Fibroblast of skin of scalp (primary cell): ENCODE measurements at regions not wholly inside any gene's neighbourhood (a gene's known extent, or its start where the extent isn't known, plus 50 kb on each side); places are given as distances from the start of the nearest gene placed in this dataset.

Experiments
- DNase-seq: peaks from one replicate; pipeline ENCODE4 v3.0.0-alpha.2; 2013

DNA sequence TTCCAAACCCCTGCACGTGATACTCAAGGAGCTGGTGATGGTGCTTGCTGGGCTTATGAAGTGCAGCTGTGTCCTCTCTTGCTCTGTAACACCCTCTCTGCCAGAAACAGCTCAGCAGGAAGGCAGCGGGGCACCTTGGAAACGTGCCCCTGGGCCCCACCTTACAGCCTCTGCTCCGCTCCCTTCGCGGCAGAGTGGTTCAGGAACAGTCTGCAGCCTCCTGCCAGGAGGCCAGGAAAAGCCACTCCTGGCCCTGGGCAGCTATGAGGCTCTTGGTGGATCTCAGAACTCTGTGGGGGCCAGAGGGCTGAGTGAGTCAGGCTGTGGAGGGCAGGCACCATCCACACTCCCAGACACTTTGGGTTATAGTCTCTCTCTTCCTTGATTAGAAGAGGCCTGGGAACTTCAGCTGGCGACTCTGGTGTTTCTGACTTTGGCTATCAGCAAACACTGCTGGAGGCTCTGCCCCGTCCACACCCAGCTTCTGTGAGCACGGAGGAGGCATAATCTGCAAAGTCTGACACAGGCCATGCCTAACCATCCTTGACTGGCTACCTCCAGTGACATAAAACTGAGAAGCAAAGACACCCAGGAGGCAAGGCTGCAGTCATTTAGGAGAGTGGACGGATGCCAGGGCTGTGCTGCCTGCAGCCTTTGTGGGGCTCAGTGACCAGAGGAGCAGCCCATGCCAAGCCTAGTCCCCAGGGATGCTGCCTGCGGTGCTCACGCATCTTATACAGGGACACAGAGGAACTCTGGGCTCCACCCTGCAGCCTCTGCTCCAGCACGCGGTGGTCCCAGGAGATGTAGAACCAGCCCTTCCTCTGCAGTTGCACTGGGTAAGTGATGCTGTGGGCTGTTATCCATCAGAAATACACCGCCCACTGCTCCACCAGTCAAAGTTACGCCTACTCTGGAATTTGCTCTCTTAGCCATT is 65.3 kb downstream of the METRNL start:
- peak; percentile 53 for DNase-seq

DNA sequence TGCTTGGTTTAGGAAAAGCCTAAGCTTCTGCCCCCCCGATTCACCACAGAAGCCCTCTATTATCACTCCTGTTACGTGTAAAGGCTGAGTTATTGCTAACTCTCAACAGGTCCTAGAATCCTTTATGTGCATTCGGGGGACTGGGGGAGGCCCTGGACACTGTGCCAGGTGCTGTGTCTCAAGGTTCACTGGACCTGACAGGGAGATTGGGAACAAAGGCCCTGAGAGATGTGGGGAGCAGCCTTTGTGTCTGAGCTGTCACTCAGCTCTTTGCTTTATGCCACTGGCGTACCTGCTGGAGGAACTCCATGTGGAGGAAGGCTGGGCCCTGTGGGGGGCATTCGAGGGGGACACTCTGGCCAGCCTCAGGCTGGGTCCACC is 65.9 kb downstream of the METRNL start:
- DNase-seq, result no peak

DNA sequence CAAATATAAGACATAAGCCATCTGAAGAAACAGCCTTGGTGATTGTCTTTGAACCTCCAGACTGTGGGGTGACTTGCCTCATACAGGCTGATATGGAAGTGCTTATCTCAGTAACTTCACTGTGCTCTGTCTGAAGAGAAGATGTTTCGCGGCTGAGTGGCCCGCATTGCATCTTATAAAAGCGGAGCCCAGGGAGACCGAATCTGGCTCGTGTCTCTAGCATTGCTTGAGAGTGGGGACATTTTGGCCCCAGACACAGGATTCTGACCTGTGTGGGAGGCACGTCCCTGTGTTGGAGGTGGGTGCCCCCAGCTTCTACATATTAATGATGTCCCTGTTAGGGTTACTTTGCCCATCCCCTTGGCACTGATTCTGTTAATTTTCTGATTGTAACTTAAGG is 66.4 kb downstream of the METRNL start:
- DNase-seq, result no peak

DNA sequence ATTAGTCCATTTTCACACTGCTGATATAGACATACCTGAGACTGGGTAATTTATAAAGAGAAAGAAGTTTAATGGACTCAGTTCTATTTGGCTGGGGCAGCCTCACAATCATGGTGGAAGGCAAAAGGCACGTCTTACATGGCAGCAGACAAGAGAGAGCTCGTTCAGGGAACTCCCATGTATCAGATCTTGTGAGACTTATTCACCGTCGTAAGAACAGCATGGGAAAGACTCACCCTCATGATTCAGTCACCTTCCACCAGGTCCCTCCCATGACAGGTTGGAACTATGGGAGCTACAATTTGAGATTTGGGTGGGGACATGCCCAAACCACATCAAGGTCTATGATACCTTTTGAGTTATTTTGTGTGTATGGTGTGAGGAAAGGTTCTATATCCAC is 66.9 kb downstream of the METRNL start:
- no peak for DNase-seq

DNA sequence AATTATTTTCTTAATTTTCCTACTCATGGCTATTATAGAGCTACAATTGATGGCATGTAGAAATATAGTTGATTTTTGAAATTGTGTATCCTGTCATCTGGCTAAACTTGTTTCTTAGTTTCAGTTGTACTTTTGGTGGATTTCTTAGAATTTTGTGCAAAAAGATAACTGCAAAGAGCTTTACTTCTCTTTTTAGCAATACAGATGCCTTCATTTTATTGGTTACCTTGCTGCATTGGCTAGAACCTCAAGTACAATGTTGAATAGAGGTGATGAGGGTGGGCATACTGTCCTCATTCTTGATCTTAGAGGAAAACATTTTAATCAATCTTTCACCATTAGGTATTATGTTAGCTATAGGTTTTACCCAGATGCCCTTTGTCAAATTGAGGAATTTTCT is 67.9 kb downstream of the METRNL start:
- no peak for DNase-seq

DNA sequence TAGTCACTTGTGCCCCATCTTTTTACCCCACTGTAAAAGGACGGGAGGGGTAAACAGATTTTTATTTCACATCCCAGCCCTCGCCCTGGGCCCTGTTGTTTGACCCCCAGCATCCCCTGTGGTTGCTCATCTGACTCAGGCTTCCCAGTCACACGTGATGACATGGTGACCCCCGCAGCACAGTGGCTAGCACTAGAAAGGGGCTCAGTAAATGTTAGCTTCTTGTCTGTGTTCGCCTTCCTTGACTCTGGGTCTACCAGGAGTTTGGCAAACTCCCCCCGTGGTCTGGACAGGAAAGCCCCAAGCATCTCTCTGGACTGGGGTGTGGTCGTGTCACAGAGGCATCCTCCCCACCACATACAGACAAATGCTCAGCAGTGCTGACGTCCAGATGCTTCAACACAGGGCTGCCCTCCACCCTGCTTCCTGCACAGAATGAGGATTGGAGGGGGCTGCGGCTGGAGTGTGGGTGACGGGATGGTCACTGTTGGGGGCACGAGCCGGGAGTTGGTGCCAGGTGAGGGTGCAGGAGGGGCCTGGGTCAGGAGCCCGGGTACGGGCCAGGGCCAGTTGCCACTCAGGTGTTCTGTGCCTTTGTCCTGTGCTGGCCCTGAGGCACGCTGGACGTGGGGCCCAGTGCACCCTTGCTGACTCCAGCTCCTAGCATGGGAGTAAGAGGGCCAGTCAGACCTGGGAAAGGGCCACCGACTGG is 69.1 kb downstream of the METRNL start:
- DNase-seq, result no peak

DNA sequence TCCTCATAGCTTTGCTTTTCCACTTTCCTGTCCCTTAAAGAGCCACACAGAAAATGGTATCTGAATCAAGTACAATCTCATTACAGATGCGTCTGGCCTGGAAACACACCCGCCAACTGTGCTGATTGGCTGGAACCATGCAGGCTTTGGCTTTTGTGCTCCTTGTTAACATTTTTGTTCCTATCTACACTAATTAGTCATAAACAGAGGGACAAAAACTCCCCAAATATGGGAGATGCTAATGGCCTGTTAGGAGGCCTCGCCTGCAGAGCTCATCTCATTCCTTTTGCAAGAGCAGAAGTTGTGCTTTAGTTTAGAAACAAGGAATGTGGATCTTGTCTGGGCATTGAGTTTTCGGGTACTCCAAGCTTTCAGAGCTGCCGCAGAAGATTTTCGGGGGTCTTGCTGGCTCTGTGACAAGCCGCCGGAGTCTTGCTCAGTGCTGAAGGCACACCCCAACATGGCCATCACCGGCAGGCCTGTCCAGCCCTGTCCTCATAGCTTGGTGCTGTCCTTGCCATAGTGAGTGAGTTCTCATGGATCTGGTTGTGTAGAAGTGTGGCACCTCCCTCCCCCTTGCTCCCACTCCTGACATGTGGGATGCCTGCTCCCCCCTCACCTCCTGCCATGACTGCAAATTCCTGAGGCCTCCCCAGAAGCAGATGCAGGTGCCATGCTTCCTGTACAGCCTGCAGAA is 69.8 kb downstream of the METRNL start:
- no peak for DNase-seq

DNA sequence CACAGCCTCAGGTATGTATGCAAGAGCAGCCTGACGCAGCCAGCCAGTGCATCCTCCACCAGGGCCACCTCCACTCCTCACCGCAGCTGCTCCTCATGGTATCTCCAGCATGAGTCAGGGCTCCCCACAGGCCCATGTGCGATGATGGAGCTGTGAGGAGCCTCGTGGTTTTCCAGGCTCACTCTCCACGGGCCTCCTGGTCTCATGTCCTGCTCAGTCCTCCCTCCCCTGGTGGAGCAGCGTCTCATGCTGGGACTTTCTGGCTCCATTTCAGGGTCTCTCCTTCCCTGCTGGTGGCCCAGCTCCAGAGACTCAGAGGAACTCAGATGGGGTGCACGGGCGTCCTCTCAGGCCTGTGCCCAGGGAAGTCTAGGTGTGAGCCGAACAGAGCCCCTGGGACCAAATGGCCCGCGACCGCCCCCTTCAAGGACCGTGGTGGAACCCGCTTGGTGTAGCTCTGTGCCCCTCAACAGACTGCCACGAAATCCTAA is 70.4 kb downstream of the METRNL start:
- DNase-seq, result peak; percentile 47

DNA sequence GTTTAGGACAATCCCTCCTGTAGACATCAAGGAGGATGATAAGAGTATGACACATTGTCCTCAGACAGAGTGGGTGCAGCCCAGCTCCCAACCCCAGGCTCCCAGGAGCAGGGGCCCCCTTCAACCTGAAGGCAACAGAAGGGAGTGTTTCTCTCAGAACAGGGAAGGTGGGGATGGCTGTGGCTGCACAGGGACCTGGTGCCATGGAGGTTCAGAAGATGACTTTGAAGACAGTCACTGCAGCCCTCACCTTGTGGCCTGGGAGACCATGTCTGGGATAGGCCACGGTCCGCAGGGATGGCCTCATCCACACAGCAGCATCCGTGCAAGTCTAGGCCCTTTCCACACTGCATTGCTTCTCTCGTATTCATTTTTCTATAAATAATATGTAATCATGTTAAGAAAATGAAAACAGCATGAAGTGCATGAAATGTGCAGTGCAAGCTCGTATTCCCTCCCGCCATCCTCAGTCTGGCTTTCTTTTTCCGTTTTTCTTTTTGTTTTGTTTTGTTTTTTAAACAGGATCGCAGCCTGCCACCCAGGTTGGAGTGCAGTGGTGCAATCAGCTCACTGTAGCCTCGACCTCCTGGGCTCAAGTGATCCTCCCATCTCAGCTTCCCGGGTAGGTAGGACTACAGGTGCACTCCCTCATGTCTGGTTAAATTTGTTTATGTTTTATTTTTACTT is 71.1 kb downstream of the METRNL start:
- no peak for DNase-seq

DNA sequence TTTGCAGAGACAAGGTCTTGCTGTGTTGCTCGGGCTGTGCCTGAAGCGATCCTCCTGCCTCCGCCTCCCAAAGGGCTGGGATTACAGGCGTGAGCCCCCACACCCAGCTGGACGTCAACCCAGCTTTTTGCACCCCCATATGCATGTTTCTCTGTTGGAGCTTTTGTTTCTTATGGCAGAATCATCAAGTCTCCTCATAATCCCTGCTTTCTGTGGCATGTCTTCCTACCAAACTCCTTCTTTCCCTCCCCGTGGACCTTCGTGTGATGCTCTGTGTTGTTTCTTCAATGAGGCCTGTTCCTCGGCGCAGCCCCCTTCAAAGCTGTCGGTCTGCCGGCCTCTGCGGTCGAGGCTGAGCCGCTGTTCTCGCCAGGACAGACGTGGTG is 71.6 kb downstream of the METRNL start:
- DNase-seq, result no peak

DNA sequence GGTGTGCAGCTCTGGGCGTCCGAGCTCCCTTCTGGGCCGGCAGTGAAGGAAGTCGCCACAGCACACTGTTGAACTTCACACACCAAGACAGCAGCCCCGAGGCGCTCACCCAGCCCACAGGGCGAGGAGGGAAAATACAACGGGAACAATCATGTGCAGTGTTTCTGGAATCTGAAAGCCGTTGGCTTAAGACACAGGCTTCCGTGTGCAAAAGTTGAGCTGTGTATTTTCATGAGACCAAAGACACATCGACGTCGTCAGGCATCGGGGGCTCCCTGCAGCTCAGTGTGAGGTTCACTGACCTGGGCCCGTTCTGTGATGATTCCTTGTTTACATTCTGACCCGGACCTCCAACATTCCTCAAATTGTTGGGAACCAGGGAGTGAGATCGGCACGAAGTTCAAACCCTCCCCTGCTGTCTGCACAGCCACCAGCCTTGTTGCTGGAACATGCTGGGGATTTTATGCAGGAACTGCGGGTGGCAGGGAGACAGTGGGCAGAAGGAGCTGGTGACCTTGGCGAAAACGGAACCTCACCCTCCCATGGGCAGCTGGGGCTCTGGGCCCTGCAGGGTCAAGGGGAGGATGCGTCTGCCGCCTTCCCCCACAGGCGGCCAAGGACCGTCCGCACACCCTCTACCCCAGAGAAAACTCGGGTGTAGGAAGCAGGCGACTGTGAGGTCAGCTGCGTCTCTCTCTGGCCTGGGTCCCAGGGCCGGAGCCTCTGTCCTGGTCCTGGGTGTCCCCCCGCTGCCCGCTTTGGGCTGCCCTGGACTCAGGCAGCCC is 72.2 kb downstream of the METRNL start:
- peak; percentile 79 for DNase-seq

DNA sequence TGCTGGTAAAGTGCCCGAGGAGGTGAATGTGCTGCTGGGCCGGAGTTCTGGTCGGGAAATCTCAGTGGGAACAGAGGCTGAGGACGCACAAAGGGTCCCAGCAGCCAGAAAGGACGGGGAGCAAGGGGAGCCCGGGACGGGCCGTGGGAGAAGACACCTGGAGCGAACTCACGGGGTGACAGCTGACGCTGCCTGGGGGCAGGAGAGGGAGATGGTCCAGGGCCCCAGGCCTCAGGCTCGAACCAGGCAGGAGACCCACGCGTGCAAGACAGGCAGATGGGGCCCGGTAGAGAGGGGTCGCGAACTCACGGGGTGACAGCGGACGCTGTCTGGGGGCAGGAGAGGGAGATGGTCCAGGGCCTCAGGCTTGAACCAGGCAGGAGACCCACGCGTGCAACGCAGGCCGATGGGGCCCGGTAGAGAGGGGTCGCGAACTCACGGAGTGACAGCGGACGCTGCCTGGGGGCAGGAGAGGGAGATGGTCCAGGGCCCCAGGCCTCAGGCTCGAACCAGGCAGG is 72.9 kb downstream of the METRNL start:
- no peak for DNase-seq

DNA sequence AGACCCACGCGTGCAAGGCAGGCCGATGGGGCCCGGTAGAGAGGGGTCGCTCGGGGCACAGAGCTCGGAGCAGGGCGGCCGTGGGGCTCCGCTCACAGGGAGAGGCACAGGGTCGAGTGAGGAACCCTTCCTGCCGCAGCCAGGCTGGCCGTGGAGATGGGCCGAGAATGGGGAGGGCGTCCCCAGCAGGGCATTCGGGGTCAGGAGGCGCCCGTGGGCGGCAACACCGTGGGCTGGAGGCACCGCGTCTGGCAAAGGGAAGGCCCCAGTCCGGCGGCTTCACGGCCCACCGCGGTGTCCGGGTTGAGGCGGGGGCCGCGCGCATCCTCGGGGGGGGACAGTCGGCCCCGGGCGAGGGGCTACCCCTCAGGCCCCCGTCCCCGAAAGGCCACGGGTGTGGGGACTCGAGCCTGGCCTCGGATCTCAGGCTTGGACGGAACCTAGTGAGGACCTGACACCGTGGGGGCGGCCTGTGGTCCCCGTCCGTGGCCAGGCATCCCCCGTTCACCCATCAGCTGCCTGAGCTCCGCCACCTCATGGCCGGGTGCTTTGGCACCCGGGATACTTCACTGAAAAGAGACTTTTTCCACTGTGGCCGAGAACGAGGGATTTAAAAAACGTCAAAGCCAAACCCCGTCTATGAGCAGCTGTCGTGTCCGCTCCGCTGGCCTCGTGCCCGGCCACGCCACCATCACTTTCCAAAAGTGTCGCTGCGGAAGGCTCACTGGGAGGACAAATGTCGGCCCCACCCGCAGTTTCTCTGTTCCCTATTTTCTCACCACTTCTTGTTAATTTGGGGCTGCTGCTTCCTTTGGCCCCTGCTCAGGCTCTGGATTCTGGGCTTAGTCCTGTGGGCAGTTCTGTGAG is 73.6 kb downstream of the METRNL start:
- DNase-seq, result no peak

DNA sequence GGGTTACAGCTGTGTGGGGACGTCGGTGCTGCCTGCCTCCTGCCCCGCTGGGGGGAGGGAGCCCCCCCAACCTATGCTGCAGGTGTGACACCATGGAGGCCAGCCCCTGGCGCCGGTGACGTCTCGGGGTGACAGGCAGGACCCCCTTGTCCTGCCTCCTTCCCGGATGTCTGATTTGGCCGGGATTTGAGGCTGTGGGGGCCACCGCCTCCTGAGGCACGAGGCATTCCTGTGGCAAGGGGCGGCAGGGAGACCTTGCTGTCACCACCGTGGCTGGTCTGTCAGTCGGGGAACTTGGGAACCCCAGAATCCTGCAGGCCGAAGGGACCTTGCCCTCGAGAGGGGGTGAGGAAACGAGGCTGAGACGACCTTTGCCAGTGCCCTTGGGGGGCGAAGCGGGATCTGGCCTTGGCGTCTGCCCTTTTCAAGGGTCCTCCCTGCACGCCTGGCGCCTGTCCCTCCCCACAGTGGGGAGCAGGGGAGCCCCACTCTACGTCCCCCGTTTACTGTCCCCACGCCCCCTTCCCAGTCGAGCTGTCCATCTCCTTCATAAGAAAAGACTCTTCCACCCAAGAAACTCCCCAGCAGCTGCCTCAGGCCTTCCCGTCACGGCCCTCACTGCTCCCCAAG is 74.4 kb downstream of the METRNL start:
- no peak for DNase-seq

DNA sequence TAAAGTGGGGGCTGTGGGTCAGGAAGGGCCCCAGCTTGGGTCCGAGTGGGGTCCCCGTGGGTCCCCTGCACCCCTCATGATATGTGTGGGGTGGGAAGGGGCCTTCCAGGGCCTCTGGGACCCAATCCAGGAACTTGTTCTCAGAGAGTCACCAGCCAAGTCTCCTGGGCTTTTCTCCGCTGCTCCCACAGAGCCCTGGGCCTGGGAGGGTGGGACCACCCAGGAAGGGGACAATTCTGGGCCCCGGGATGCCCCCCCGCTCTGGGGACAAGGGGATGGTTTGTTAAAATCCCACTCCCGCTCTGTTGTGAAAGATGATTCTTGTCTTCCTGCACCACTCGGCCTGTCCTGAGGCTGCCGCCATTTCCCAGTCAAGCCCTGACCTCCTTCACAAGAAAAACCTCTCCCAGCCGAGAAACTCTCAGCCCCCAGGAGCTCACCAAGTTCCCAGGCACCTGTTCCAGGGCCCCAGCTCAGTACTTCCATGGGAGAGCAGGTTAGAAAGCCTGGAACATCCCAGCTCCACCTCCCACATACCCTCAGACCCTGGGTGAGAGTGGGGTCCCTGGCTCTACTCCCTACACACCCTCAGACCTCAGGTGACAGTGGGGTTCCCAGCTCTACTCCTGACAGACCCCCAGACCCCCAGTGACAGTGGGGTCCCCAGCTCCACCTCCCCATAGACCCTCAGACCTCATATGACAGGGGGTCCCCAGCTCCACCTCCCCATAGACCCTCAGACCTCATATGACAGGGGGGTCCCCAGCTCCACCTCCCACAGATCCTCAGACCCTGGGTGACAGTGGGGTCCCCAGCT is 75.1 kb downstream of the METRNL start:
- DNase-seq, result no peak

DNA sequence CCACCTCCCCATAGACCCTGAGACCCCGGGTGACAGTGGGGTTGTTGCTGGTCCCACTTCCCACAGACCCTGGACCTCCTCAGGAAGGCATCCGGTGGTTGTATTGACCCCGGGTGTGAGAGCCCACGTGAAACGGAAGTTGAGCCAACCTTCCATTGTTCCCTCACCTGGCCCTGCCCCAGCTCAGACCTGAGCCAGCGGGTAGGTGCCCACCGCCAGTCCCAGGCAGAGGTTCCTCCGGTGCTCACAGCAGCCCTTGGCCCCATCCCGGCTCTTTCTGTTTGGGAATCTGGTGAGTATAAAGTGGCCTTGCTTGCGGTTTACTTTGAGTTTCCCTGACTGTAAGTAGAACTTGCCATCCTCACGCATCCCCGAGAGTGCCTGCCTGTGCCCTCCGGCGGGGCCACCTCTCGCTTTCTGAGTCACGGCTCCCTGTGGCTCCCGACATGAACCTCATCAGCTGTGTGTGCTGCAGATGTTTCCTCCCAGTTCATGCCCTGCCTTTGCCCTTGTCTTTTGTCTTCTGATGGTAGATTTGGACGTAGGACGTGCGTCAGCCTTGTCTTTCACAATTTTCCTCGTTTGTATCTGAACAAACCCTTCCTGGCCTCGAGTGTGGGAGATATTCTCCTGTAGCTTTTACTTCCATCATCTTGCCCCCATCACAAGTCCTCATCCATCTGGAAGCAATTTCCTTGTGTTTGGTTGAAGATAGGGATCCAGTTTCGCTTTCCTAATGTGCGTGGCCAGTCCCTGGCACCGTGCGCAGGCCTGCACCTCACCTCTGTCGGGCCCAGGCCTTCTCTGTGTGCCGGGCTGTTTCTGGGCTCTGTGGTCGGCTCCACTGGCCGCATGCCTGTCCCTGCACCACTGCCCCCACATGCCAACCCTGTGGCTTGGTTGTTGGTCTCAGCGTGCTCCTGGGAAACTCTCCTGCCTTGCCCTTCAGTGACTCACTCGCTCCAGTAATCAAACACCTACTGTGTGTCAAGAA is 76.0 kb downstream of the METRNL start:
- peak; percentile 82 for DNase-seq

DNA sequence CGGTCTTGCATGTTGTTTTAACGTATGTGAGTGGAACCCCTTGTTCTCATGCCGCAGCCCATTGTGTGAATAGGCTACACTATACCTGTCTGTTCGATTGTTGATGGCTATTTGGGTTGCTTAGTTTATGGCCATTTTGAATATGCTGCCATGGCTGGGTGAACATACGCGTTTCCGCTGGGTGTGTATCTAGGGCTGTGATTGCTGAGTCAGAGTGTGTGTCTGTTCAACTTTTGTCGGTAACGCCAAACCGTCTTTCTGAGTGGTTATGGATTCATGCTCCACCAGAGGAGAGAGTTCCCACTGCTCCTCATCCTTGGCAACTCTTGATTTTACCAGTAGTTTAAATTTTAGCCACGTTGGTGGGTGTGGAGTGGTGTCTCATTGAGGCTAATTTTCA is 77.0 kb downstream of the METRNL start:
- no peak for DNase-seq
